HEK293 (cell line): ENCODE measurements at regions not wholly inside any gene's neighbourhood (a gene's known extent, or its start where the extent isn't known, plus 50 kb on each side); places are given as distances from the start of the nearest gene placed in this dataset.
A peak's percentile ranks its signal among the peaks of the same experiment; 100 is the strongest.

Experiments used
- CTCF ChIA-PET: fragments of 350-600 bp; formaldehyde crosslinking; extraction: SDS; loops from one replicate; lab custom pipeline; 2021; ENCODE audit warnings: antibody characterized with exemption; lab: Yijun Ruan, JAX
- POLR2A ChIA-PET: fragments of 300-600 bp; formaldehyde crosslinking; extraction: SDS; loops from one replicate; lab custom pipeline; 2020; ENCODE audit warnings: antibody characterized with exemption, inconsistent platforms; lab: Yijun Ruan, JAX
- H3K27ac ChIP-seq: fragments of 200-500 bp; sonication (Bioruptor generic); 2 replicates; pipeline ENCODE4 v1.5.1; 2014; ENCODE audit warnings: low read depth, low read length, control low read depth, inconsistent platforms; ENCODE audit errors: extremely low read depth
- H3K36me3 ChIP-seq, 2 experiments: fragments of 200-500 bp in 1 of 2; sonication (Bioruptor generic) in 1 of 2; 1 replicate in 1 of 2; 2 replicates in 1 of 2; pipeline ENCODE4 v1.5.1; 2014 to 2017; ENCODE audit warnings: inconsistent platforms in 2 of 2, low read length in 2 of 2; ENCODE audit not compliant: control insufficient read depth in 2 of 2, insufficient read depth in 1 of 2
- H3K4me1 ChIP-seq: fragments of 200-500 bp; sonication (Bioruptor generic); 2 replicates; pipeline ENCODE4 v1.5.1; 2014; ENCODE audit warnings: mild to moderate bottlenecking, low read length, inconsistent platforms; ENCODE audit not compliant: control insufficient read depth, insufficient read depth
- H3K4me3 ChIP-seq: 2 replicates; pipeline ENCODE4 v1.5.1; 2011; ENCODE audit warnings: low read depth, mild to moderate bottlenecking, control low read depth, low read length, moderate library complexity
- H3K9me3 ChIP-seq: fragments of 200-500 bp; sonication (Bioruptor generic); 2 replicates; pipeline ENCODE4 v1.5.1; 2014; ENCODE audit warnings: low read depth, low read length, inconsistent platforms; ENCODE audit not compliant: control insufficient read depth, insufficient read depth
- ELK4 ChIP-seq: IDR thresholded peaks from 2 replicates; pipeline ENCODE4 v1.6.1; 2011; ENCODE audit warnings: mild to moderate bottlenecking, low read depth, low read length, borderline replicate concordance
- IKZF3 ChIP-seq: fragments of 450-650 bp; IDR thresholded peaks from 2 replicates; pipeline ENCODE4 v1.5.0; 2018; ENCODE audit warnings: missing biosample characterization, mild to moderate bottlenecking, missing genetic modification characterization, moderate library complexity
- PRDM6 ChIP-seq: fragments of 450-650 bp; formaldehyde crosslinking; IDR thresholded peaks from 2 replicates; pipeline ENCODE4 v1.5.1; 2017; ENCODE audit warnings: missing biosample characterization, missing genetic modification characterization
- RBAK ChIP-seq: fragments of 450-650 bp; formaldehyde crosslinking; IDR thresholded peaks from 2 replicates; pipeline ENCODE4 v1.5.1; 2016; ENCODE audit warnings: missing biosample characterization, missing genetic modification characterization
- SP2 ChIP-seq: fragments of 450-650 bp; formaldehyde crosslinking; IDR thresholded peaks from 2 replicates; pipeline ENCODE4 v1.5.1; 2016; ENCODE audit warnings: missing biosample characterization, missing genetic modification characterization
- SP7 ChIP-seq: fragments of 450-650 bp; formaldehyde crosslinking; IDR thresholded peaks from 2 replicates; pipeline ENCODE4 v1.5.1; 2016; ENCODE audit warnings: missing biosample characterization, missing genetic modification characterization
- TRIM28 ChIP-seq: IDR thresholded peaks from 2 replicates; pipeline ENCODE4 v1.6.1; 2011; ENCODE audit warnings: low read length, control low read depth, borderline replicate concordance
- ZBTB17 ChIP-seq: fragments of 450-650 bp; formaldehyde crosslinking; IDR thresholded peaks from 2 replicates; pipeline ENCODE4 v1.5.1; 2016; ENCODE audit warnings: missing biosample characterization, missing genetic modification characterization
- ZBTB20 ChIP-seq: fragments of 450-650 bp; formaldehyde crosslinking; IDR thresholded peaks from 2 replicates; pipeline ENCODE4 v1.5.1; 2016; ENCODE audit warnings: missing biosample characterization, missing genetic modification characterization
- ZBTB48 ChIP-seq: fragments of 450-650 bp; formaldehyde crosslinking; IDR thresholded peaks from 2 replicates; pipeline ENCODE4 v1.5.1; 2016; ENCODE audit warnings: missing biosample characterization, missing genetic modification characterization
- ZFP37 ChIP-seq: fragments of 450-650 bp; formaldehyde crosslinking; IDR thresholded peaks from 2 replicates; pipeline ENCODE4 v1.5.1; 2016; ENCODE audit warnings: missing biosample characterization, missing genetic modification characterization
- ZFP69B ChIP-seq: fragments of 450-650 bp; formaldehyde crosslinking; IDR thresholded peaks from 2 replicates; pipeline ENCODE4 v1.5.1; 2016; ENCODE audit warnings: missing biosample characterization, missing genetic modification characterization
- ZNF10 ChIP-seq: fragments of 450-650 bp; formaldehyde crosslinking; IDR thresholded peaks from 2 replicates; pipeline ENCODE4 v1.5.1; 2017; ENCODE audit warnings: missing biosample characterization, missing genetic modification characterization
- ZNF121 ChIP-seq: fragments of 450-650 bp; formaldehyde crosslinking; IDR thresholded peaks from 2 replicates; pipeline ENCODE4 v1.5.1; 2016; ENCODE audit warnings: missing biosample characterization, missing genetic modification characterization
- ZNF146 ChIP-seq: fragments of 450-650 bp; formaldehyde crosslinking; IDR thresholded peaks from 2 replicates; pipeline ENCODE4 v1.5.1; 2016; ENCODE audit warnings: missing biosample characterization, missing genetic modification characterization
- ZNF16 ChIP-seq: fragments of 450-650 bp; formaldehyde crosslinking; IDR thresholded peaks from 2 replicates; pipeline ENCODE4 v1.5.1; 2016; ENCODE audit warnings: low read depth, missing biosample characterization, missing genetic modification characterization
- ZNF169 ChIP-seq: fragments of 450-650 bp; formaldehyde crosslinking; IDR thresholded peaks from 2 replicates; pipeline ENCODE4 v1.5.1; 2016; ENCODE audit warnings: missing biosample characterization, missing genetic modification characterization
- ZNF2 ChIP-seq: fragments of 450-650 bp; formaldehyde crosslinking; IDR thresholded peaks from 2 replicates; pipeline ENCODE4 v1.5.1; 2016; ENCODE audit warnings: missing biosample characterization, missing genetic modification characterization
- ZNF266 ChIP-seq: fragments of 450-650 bp; formaldehyde crosslinking; IDR thresholded peaks from 2 replicates; pipeline ENCODE4 v1.5.1; 2016; ENCODE audit warnings: missing biosample characterization, missing genetic modification characterization, low read depth
- ZNF391 ChIP-seq: fragments of 450-650 bp; formaldehyde crosslinking; IDR thresholded peaks from 2 replicates; pipeline ENCODE4 v1.5.1; 2016; ENCODE audit warnings: low read depth, missing biosample characterization, missing genetic modification characterization, borderline replicate concordance
- ZNF580 ChIP-seq: fragments of 450-650 bp; formaldehyde crosslinking; IDR thresholded peaks from 2 replicates; pipeline ENCODE4 v1.5.1; 2016; ENCODE audit warnings: missing biosample characterization, missing genetic modification characterization
- ZNF596 ChIP-seq: fragments of 450-650 bp; IDR thresholded peaks from 2 replicates; pipeline ENCODE4 v1.5.0; 2018; ENCODE audit warnings: missing biosample characterization, mild to moderate bottlenecking, missing genetic modification characterization, moderate library complexity
- ZNF600 ChIP-seq: fragments of 450-650 bp; formaldehyde crosslinking; IDR thresholded peaks from 2 replicates; pipeline ENCODE4 v1.5.1; 2016; ENCODE audit warnings: missing biosample characterization, missing genetic modification characterization
- ZNF629 ChIP-seq: fragments of 450-650 bp; formaldehyde crosslinking; IDR thresholded peaks from 2 replicates; pipeline ENCODE4 v1.5.1; 2017; ENCODE audit warnings: missing biosample characterization, missing genetic modification characterization
- ZNF660 ChIP-seq: fragments of 450-650 bp; IDR thresholded peaks from 2 replicates; pipeline ENCODE4 v1.5.1; 2018; ENCODE audit warnings: missing biosample characterization, mild to moderate bottlenecking, missing genetic modification characterization
- ZNF664 ChIP-seq: fragments of 450-650 bp; formaldehyde crosslinking; IDR thresholded peaks from 2 replicates; pipeline ENCODE4 v1.5.1; 2016; ENCODE audit warnings: missing biosample characterization, missing genetic modification characterization
- ZNF768 ChIP-seq: fragments of 450-650 bp; formaldehyde crosslinking; IDR thresholded peaks from 2 replicates; pipeline ENCODE4 v1.5.1; 2018; ENCODE audit warnings: missing biosample characterization, mild to moderate bottlenecking, missing genetic modification characterization
- ZNF777 ChIP-seq: fragments of 450-650 bp; formaldehyde crosslinking; IDR thresholded peaks from 2 replicates; pipeline ENCODE4 v1.5.1; 2017; ENCODE audit warnings: missing biosample characterization, missing genetic modification characterization, borderline replicate concordance
- ZNF843 ChIP-seq: fragments of 450-650 bp; formaldehyde crosslinking; IDR thresholded peaks from 2 replicates; pipeline ENCODE4 v1.5.1; 2016; ENCODE audit warnings: missing biosample characterization, missing genetic modification characterization
- ZXDB ChIP-seq: fragments of 450-650 bp; formaldehyde crosslinking; IDR thresholded peaks from 2 replicates; pipeline ENCODE4 v1.5.1; 2016; ENCODE audit warnings: missing biosample characterization, missing genetic modification characterization

GRCh38 chr10:78974617-78975317, 94.0 kb upstream of the ZMIZ1 start (continued):
- TF ChIP-seq ZNF660 (tag by site-specific recombination) (0 out of 2 replicates have a peak, but pooled peaks have one; percentile 30), ZXDB (peak; percentile 6), ZNF146 (tag by site-specific recombination) (peak; percentile 53; the same call in 1 of the 2 replicates), ZNF629 (tag by site-specific recombination) (0 out of 2 replicates have a peak, but pooled peaks have one; percentile 7), IKZF3 (tag by site-specific recombination) (peak; percentile 49), SP2 (tag by site-specific recombination) (0 out of 2 replicates have a peak, but pooled peaks have one; percentile 6), TRIM28 (peak; percentile 15; the same call in 1 of the 2 replicates), ZNF843 (tag by site-specific recombination) (0 out of 2 replicates have a peak, but pooled peaks have one; percentile 14), ZFP69B (tag by site-specific recombination) (peak; percentile 35; the same call in 1 of the 2 replicates), ZNF10 (tag by site-specific recombination) (0 out of 2 replicates have a peak, but pooled peaks have one; percentile 19), ZBTB48 (0 out of 2 replicates have a peak, but pooled peaks have one; percentile 15), ZNF664 (tag by site-specific recombination) (peak; percentile 99), ZBTB20 (tag by site-specific recombination) (peak; percentile 44), ZNF777 (tag by site-specific recombination) (no peak), RBAK (tag by site-specific recombination) (no peak), ZNF2 (tag by site-specific recombination) (peak; percentile 97), ZNF391 (tag by site-specific recombination) (0 out of 2 replicates have a peak, but pooled peaks have one; percentile 40), ZBTB17 (peak; percentile 80), ZNF600 (tag by site-specific recombination) (peak; percentile 97), ZFP37 (tag by site-specific recombination) (0 out of 2 replicates have a peak, but pooled peaks have one; percentile 21), SP7 (tag by site-specific recombination) (peak; percentile 52)

GRCh38 chr10:78975926-78976325, 92.8 kb upstream of the ZMIZ1 start:
- H3K27ac ChIP-seq, result no peak overlapping the region
- H3K36me3 ChIP-seq, result no peaks in the 10 kb centered on the region
- no peaks in the 10 kb centered on the region for H3K9me3 ChIP-seq
- TF ChIP-seq ELK4 (no peak), ZNF16 (tag by site-specific recombination) (no peak), ZNF580 (tag by site-specific recombination) (no peak), ZNF121 (no peak), ZNF169 (tag by site-specific recombination) (no peak), ZNF596 (tag by site-specific recombination) (no peak), ZNF768 (tag by site-specific recombination) (no peak), ZBTB17 (no peak), PRDM6 (tag by site-specific recombination) (no peak), ZNF266 (tag by site-specific recombination) (no peak)
- POLR2A ChIA-PET, result no interaction called here
- H3K4me1 ChIP-seq, result peaks cover 11% of the 10 kb centered on the region
- H3K4me3 ChIP-seq, result no peak overlapping the region
- CTCF ChIA-PET, result interaction anchor here (0.8 to 1.7 kb wide), 3 partner anchors 39 to 91 kb away, joined by 3 to 7 read pairs (median 6); no protein-coding TSS in a partner anchor
